Caco-2 (cell line): ENCODE measurements at regions not wholly inside any gene's neighbourhood (a gene's known extent, or its start where the extent isn't known, plus 50 kb on each side); places are given as distances from the start of the nearest gene placed in this dataset.

ENCODE experiments used
- BruUV-seq: library from RNA; stranded (reverse); fragments of 400-500 nt; replicated peaks from 2 replicates; lab custom pipeline; 2021; lab: Mats Ljungman, UMichigan
- CTCF ChIA-PET: fragments of 300-600 bp; sonication (Branson Sonifier 250); formaldehyde crosslinking; loops from one replicate; lab custom pipeline; 2022; ENCODE audit warnings: antibody characterized with exemption; lab: Charles Lee
- POLR2A ChIA-PET: fragments of 300-600 bp; sonication (Branson Sonifier 250); formaldehyde crosslinking; loops from one replicate; lab custom pipeline; 2022; ENCODE audit warnings: antibody characterized with exemption; lab: Charles Lee
- DNase-seq, 2 experiments: peaks; one replicate each; pipeline versions ENCODE4 v3.0.0 to v3.0.0-alpha.2; 2020 to 2022
- H3K27me3 ChIP-seq: replicated peaks from 2 replicates; pipeline ENCODE4 v1.6.0; 2011; ENCODE audit warnings: low read length; ENCODE audit not compliant: control insufficient read depth, insufficient read depth
- H3K36me3 ChIP-seq: 2 replicates; pipeline ENCODE4 v1.5.1; 2011; ENCODE audit warnings: low read length; ENCODE audit not compliant: control insufficient read depth, insufficient read depth
- H3K4me1 ChIP-seq: fragments of 250-450 bp; sonication (Bioruptor Pico); 2 replicates; pipeline ENCODE4 v1.5.1; 2020; ENCODE audit warnings: mild to moderate bottlenecking
- H3K4me3 ChIP-seq: 2 replicates; pipeline ENCODE4 v1.5.1; 2011; ENCODE audit warnings: low read depth, mild to moderate bottlenecking, control low read depth, low read length
- H3K9me3 ChIP-seq: fragments of 250-450 bp; sonication (Bioruptor Pico); 2 replicates; pipeline ENCODE4 v1.5.1; 2020; ENCODE audit warnings: mild to moderate bottlenecking, moderate library complexity
- H3K27ac Mint-ChIP-seq: one replicate; pipeline ENCODE4 v1.8.0; 2022; ENCODE audit warnings: mixed read lengths; ENCODE audit not compliant: unreplicated experiment
- H3K27me3 Mint-ChIP-seq: one replicate; pipeline ENCODE4 v1.8.0; 2022; ENCODE audit warnings: mixed read lengths; ENCODE audit not compliant: insufficient read depth, unreplicated experiment
- H3K36me3 Mint-ChIP-seq: one replicate; pipeline ENCODE4 v1.8.0; 2022; ENCODE audit warnings: mild to moderate bottlenecking, mixed read lengths; ENCODE audit not compliant: insufficient read depth, unreplicated experiment
- H3K4me1 Mint-ChIP-seq: one replicate; pipeline ENCODE4 v1.8.0; 2022; ENCODE audit warnings: low read depth, mixed read lengths; ENCODE audit not compliant: unreplicated experiment
- H3K4me3 Mint-ChIP-seq: one replicate; pipeline ENCODE4 v1.8.0; 2022; ENCODE audit warnings: mild to moderate bottlenecking, moderate library complexity, mixed read lengths; ENCODE audit not compliant: unreplicated experiment
- H3K9me3 Mint-ChIP-seq: one replicate; pipeline ENCODE4 v1.8.0; 2022; ENCODE audit warnings: mixed read lengths; ENCODE audit not compliant: unreplicated experiment
- CTCF ChIP-seq, 2 experiments: fragments of 200-600 bp in 1 of 2; IDR thresholded peaks; 1 replicate in 1 of 2; 2 replicates in 1 of 2; pipeline versions ENCODE4 v1.5.1 to v1.8.0; 2011 to 2022; ENCODE audit warnings: antibody characterized with exemption in 1 of 2, control low read depth in 1 of 2, inconsistent platforms in 1 of 2, low read depth in 1 of 2, low read length in 1 of 2, mild to moderate bottlenecking in 1 of 2, moderate library complexity in 1 of 2; ENCODE audit not compliant: insufficient read depth in 1 of 2, severe bottlenecking in 1 of 2, unreplicated experiment in 1 of 2
- intact Hi-C: fragments of 100-400 bp; cut with micrococcal nuclease; formaldehyde crosslinking; loops from one replicate; pipeline ENCODE4 v1.10.0; 2022; ENCODE audit not compliant: unreplicated experiment

GRCh38 chr19:28990522-28990921 is 222.4 kb downstream of the UQCRFS1 start:
- BruUV-seq = no TSS peak
- peaks cover 9% of the 10 kb centered on the region for H3K9me3 ChIP-seq

GRCh38 chr19:28989739-28990138 is 223.2 kb downstream of the UQCRFS1 start:
- no peaks in the 10 kb centered on the region for H3K36me3 ChIP-seq
- no peaks in the 10 kb centered on the region for H3K4me1 ChIP-seq
- intact Hi-C loops = no loop called here
- Mint-ChIP-seq H3K27me3 (peaks cover 3% of the 10 kb centered on the region), H3K4me1 (no peaks in the 10 kb centered on the region), H3K27ac (no peak overlapping the region), H3K36me3 (no peaks in the 10 kb centered on the region), H3K4me3 (no peak overlapping the region), H3K9me3 (peaks cover 16% of the 10 kb centered on the region)
- TF ChIP-seq CTCF (IDR thresholded peaks at IDR 0.05; ENCODE audit: insufficient read depth in 1 of 2, low read depth in 1 of 2, low read length in 1 of 2, severe bottlenecking in 1 of 2, unreplicated experiment in 1 of 2) = no peak
- POLR2A ChIA-PET = no interaction called here
- BruUV-seq = no TSS peak
- no peak overlapping the region for H3K4me3 ChIP-seq
- peaks cover 4% of the 10 kb centered on the region for H3K9me3 ChIP-seq
- no peaks in the 10 kb centered on the region for H3K27me3 ChIP-seq
- CTCF ChIA-PET = no interaction called here
- DNase-seq = no peak

More at GRCh38 chr19:28990522-28990921, 222.4 kb downstream of the UQCRFS1 start:
- intact Hi-C loops = no loop called here
- CTCF ChIA-PET = no interaction called here
- H3K4me3 ChIP-seq = no peak overlapping the region
- H3K27me3 ChIP-seq = no peaks in the 10 kb centered on the region
- H3K36me3 ChIP-seq = no peaks in the 10 kb centered on the region
- Mint-ChIP-seq H3K9me3 (peaks cover 21% of the 10 kb centered on the region), H3K4me1 (no peaks in the 10 kb centered on the region), H3K36me3 (no peaks in the 10 kb centered on the region), H3K4me3 (no peak overlapping the region), H3K27me3 (peaks cover 3% of the 10 kb centered on the region), H3K27ac (no peak overlapping the region)
- POLR2A ChIA-PET = no interaction called here
- no peaks in the 10 kb centered on the region for H3K4me1 ChIP-seq
- no peak for DNase-seq
- no peak for TF ChIP-seq CTCF (IDR thresholded peaks at IDR 0.05; ENCODE audit: insufficient read depth in 1 of 2, low read depth in 1 of 2, low read length in 1 of 2, severe bottlenecking in 1 of 2, unreplicated experiment in 1 of 2)

GRCh38 chr19:28988066-28988465 is 224.9 kb downstream of the UQCRFS1 start:
- no peaks in the 10 kb centered on the region for H3K27me3 ChIP-seq
- H3K4me3 ChIP-seq = no peak overlapping the region
- ChIA-PET CTCF (no interaction called here), POLR2A (no interaction called here)
- Mint-ChIP-seq H3K36me3 (no peaks in the 10 kb centered on the region), H3K27me3 (peaks cover 3% of the 10 kb centered on the region), H3K9me3 (peaks cover 2% of the 10 kb centered on the region), H3K4me3 (no peak overlapping the region), H3K27ac (no peak overlapping the region), H3K4me1 (no peaks in the 10 kb centered on the region)
- no TSS peak for BruUV-seq
- H3K9me3 ChIP-seq = no peaks in the 10 kb centered on the region; the same call in 1 of the 2 replicates
- H3K36me3 ChIP-seq = no peaks in the 10 kb centered on the region
- no peak for TF ChIP-seq CTCF (IDR thresholded peaks at IDR 0.05; ENCODE audit: insufficient read depth in 1 of 2, low read depth in 1 of 2, low read length in 1 of 2, severe bottlenecking in 1 of 2, unreplicated experiment in 1 of 2)
- intact Hi-C loops = no loop called here
- no peak for DNase-seq
- H3K4me1 ChIP-seq = no peaks in the 10 kb centered on the region
